Activated CD8-positive, alpha-beta T cell treated with anti-CD3 and anti-CD28 coated beads for 36 hours (primary cell): ENCODE measurements at regions not wholly inside any gene's neighbourhood (a gene's known extent, or its start where the extent isn't known, plus 50 kb on each side); places are given as distances from the start of the nearest gene placed in this dataset.

Experiments used
- ATAC-seq: fragments of 200-7000 bp; cut with Tn5 transposase; one replicate; pipeline ENCODE4 v1.10.0; 2021; ENCODE audit warnings: mild to moderate bottlenecking, moderate library complexity
- CTCF ChIA-PET: fragments of 350-600 bp; sonication (Branson Sonifier 250); formaldehyde crosslinking; loops from one replicate; lab custom pipeline; 2021; ENCODE audit warnings: antibody characterized with exemption; lab: Charles Lee
- POLR2A ChIA-PET: fragments of 350-600 bp; sonication (Branson Sonifier 250); formaldehyde crosslinking; loops from one replicate; lab custom pipeline; 2021; ENCODE audit warnings: antibody characterized with exemption; lab: Charles Lee
- DNase-seq: peaks from one replicate; pipeline ENCODE4 v3.0.0-alpha.2; 2020
- H3K27ac Mint-ChIP-seq: one replicate; pipeline ENCODE4 v1.8.0; 2021; ENCODE audit warnings: mild to moderate bottlenecking, mixed read lengths
- H3K27me3 Mint-ChIP-seq: one replicate; pipeline ENCODE4 v1.8.0; 2021; ENCODE audit warnings: mixed read lengths
- H3K36me3 Mint-ChIP-seq: one replicate; pipeline ENCODE4 v1.8.0; 2021; ENCODE audit warnings: low read depth, mixed read lengths
- H3K4me1 Mint-ChIP-seq: one replicate; pipeline ENCODE4 v1.8.0; 2021; ENCODE audit warnings: low read depth, mixed read lengths
- H3K4me3 Mint-ChIP-seq: one replicate; pipeline ENCODE4 v1.8.0; 2021; ENCODE audit warnings: mild to moderate bottlenecking, moderate library complexity, mixed read lengths
- H3K9me3 Mint-ChIP-seq: one replicate; pipeline ENCODE4 v1.8.0; 2021; ENCODE audit warnings: mixed read lengths
- CTCF ChIP-seq: fragments of 200-600 bp; IDR thresholded peaks from one replicate; pipeline ENCODE4 v1.8.0; 2022; ENCODE audit warnings: antibody characterized with exemption, mild to moderate bottlenecking
- intact Hi-C: fragments of 100-400 bp; cut with micrococcal nuclease; formaldehyde crosslinking; loops from one replicate; pipeline ENCODE4 v1.10.0; 2022

GRCh38 chr18:40414155-40414754 lies 1540.8 kb upstream of the PIK3C3 start:
- peaks cover 4% of the 10 kb centered on the region for H3K9me3 Mint-ChIP-seq
- no peak for TF ChIP-seq CTCF
- no peaks in the 10 kb centered on the region for H3K4me1 Mint-ChIP-seq
- H3K27ac Mint-ChIP-seq: no peak overlapping the region
- ChIA-PET POLR2A (no interaction called here), CTCF (no interaction called here)
- H3K27me3 Mint-ChIP-seq: no peaks in the 10 kb centered on the region
- intact Hi-C loops: no loop called here
- H3K36me3 Mint-ChIP-seq: no peaks in the 10 kb centered on the region
- no peak overlapping the region for H3K4me3 Mint-ChIP-seq
- ATAC-seq: no peak
- DNase-seq: no peak

- no peaks in the 10 kb centered on the region for H3K4me1 Mint-ChIP-seq
- TF ChIP-seq CTCF: no peak
- ChIA-PET CTCF (no interaction called here), POLR2A (no interaction called here)
- H3K4me3 Mint-ChIP-seq: no peak overlapping the region
- H3K27me3 Mint-ChIP-seq: no peaks in the 10 kb centered on the region
- H3K36me3 Mint-ChIP-seq: no peaks in the 10 kb centered on the region
- DNase-seq (no peak), ATAC-seq (no peak)
- peaks cover 4% of the 10 kb centered on the region for H3K9me3 Mint-ChIP-seq
- H3K27ac Mint-ChIP-seq: no peak overlapping the region
- intact Hi-C loops: no loop called here
These were observed 1541.9 kb upstream of the PIK3C3 start for GRCh38 chr18:40413160-40413559.

- intact Hi-C loops: no loop called here
- ChIA-PET POLR2A (no interaction called here), CTCF (no interaction called here)
- TF ChIP-seq CTCF: no peak
- H3K4me3 Mint-ChIP-seq: no peak overlapping the region
- no peak overlapping the region for H3K27ac Mint-ChIP-seq
- H3K27me3 Mint-ChIP-seq: no peaks in the 10 kb centered on the region
- no peaks in the 10 kb centered on the region for H3K4me1 Mint-ChIP-seq
- DNase-seq (no peak), ATAC-seq (no peak)
- H3K9me3 Mint-ChIP-seq: peaks cover 4% of the 10 kb centered on the region
- no peaks in the 10 kb centered on the region for H3K36me3 Mint-ChIP-seq
These were observed 1542.6 kb upstream of the PIK3C3 start for GRCh38 chr18:40412410-40412809.

GRCh38 chr18:40407909-40408308 lies 1547.1 kb upstream of the PIK3C3 start:
- H3K9me3 Mint-ChIP-seq: peaks cover 4% of the 10 kb centered on the region
- no peak overlapping the region for H3K4me3 Mint-ChIP-seq
- no peaks in the 10 kb centered on the region for H3K27me3 Mint-ChIP-seq
- no peak for ATAC-seq
- no peak for TF ChIP-seq CTCF
- POLR2A ChIA-PET: no interaction called here
- intact Hi-C loops: no loop called here
- no peak for DNase-seq
- CTCF ChIA-PET: no interaction called here
- H3K27ac Mint-ChIP-seq: no peak overlapping the region
- no peaks in the 10 kb centered on the region for H3K36me3 Mint-ChIP-seq
- H3K4me1 Mint-ChIP-seq: no peaks in the 10 kb centered on the region

GRCh38 chr18:40404284-40404683 lies 1550.8 kb upstream of the PIK3C3 start:
- DNase-seq: no peak
- Mint-ChIP-seq H3K4me3 (no peak overlapping the region), H3K4me1 (no peaks in the 10 kb centered on the region), H3K36me3 (no peaks in the 10 kb centered on the region), H3K9me3 (peaks cover 4% of the 10 kb centered on the region), H3K27me3 (no peaks in the 10 kb centered on the region), H3K27ac (no peak overlapping the region)
- intact Hi-C loops: no loop called here
- ChIA-PET CTCF (no interaction called here), POLR2A (no interaction called here)
- no peak for TF ChIP-seq CTCF
- no peak for ATAC-seq
